ENCODE measurements at regions not wholly inside any gene's neighbourhood (a gene's known extent, or its start where the extent isn't known, plus 50 kb on each side); places are given as distances from the start of the nearest gene placed in this dataset.
"Not testable (repeated sequence)": the region's sequence is repeated elsewhere in the genome, so short reads cannot be mapped to it uniquely, and the experiment has no call there.

DNA sequence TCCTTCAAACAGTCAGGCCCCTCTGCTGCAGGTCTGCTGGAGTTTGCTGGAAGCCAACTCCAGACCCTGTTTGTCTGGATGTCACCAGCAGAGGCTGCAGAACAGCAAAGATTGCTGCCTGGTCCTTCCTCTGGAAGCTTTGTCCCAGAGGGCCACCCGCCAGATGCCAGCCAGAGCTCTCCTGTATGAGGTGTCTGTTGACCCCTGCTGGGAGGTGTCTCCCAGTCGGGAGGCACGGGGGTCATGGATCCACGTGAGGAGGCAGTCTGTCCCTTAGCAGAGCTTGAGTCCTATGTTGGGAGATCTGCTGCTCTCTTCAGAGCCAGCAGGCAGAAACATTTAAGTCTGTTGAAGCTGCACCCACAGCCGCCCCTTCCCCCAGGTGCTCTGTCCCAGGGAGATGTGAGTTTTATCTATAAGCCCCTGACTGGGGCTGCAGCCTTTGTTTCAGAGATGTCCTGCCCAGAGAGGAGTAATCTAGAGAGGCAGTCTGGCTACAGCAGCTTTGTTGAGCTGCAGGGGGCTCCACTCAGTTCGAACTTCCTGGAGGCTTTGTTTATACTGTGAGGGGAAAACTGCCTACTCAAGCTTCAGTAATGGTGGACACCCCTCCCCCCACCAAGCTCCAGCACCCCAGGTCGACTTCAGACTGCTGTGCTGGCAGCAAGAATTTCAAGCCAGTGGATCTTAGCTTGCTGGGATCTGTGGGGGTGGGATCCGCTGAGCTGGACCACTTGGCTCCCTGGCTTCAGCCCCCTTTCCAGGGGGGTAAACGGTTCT is 72.1 kb downstream of the OGFRL1 start:
- not testable (repeated sequence) for H3K36me3 ChIP-seq (ENCODE audit: control insufficient read depth in 4 of 4, insufficient read depth in 3 of 4, low read depth in 1 of 4, low read length in 3 of 4); H3K27me3 ChIP-seq (ENCODE audit: control insufficient read depth in 4 of 4, insufficient read depth in 4 of 4, low read length in 3 of 4); H3K27ac ChIP-seq (ENCODE audit: low read depth in 1 of 2, low read length in 2 of 2); H3K9me3 ChIP-seq (ENCODE audit: control insufficient read depth in 4 of 4, low read length in 3 of 4); DNase-seq (ENCODE audit: low spot score); H3K4me1 ChIP-seq (ENCODE audit: control insufficient read depth in 4 of 4, insufficient read depth in 4 of 4, low read length in 3 of 4); H3K9ac ChIP-seq (ENCODE audit: low read depth in 1 of 2, low read length in 2 of 2); H3K4me3 ChIP-seq (ENCODE audit: low read depth in 1 of 3, low read length in 3 of 3)
- 91% methylated on average over 9 of the region's 9 CpGs for WGBS

DNA sequence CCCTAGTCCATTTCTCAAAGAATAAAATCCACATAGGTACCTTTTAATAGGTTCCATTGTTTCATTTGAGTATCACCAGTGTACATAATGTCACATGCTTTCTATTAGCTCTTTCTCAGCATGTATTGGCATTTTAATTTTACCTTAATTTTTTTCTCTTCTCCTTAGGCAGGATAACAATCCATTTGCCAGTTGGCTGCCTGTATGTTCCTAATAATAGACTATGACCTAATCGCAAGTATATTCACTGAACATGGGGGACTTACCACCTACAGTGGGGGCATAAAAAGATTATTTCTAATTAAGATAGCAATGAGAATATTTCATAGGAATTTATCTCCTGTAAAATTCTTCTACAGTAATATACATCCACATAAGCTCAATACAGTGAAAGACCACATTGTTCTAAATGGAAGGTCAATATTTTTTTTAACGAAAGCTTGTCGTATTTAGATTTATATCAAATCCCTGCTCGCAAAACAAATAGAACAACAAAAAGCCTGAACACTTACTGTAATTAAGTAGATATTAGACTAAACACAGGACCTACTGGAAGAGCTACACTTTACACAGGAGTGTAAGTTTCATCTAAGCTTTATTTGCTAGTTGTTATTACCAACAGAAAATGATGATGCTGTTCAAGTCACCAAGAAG is 76.4 kb downstream of the OGFRL1 start:
- Histone ChIP-seq H3K4me1 (ENCODE audit: control insufficient read depth in 4 of 4, insufficient read depth in 4 of 4, low read length in 3 of 4) (no peaks in the 10 kb centered on the region), H3K9ac (ENCODE audit: low read depth in 1 of 2, low read length in 2 of 2) (no peak overlapping the region), H3K9me3 (ENCODE audit: control insufficient read depth in 4 of 4, low read length in 3 of 4) (peaks cover 0 to 2% (median 0%) of the 10 kb centered on the region in 4 donors), H3K27ac (ENCODE audit: low read depth in 1 of 2, low read length in 2 of 2) (no peak overlapping the region), H3K27me3 (ENCODE audit: control insufficient read depth in 4 of 4, insufficient read depth in 4 of 4, low read length in 3 of 4) (no peaks in the 10 kb centered on the region), H3K36me3 (ENCODE audit: control insufficient read depth in 4 of 4, insufficient read depth in 3 of 4, low read depth in 1 of 4, low read length in 3 of 4) (no peaks in the 10 kb centered on the region), H3K4me3 (ENCODE audit: low read depth in 1 of 3, low read length in 3 of 3) (no peak overlapping the region)
- 92% methylated on average over 4 of the region's 4 CpGs for WGBS
- TF ChIP-seq TAF1 (conservative IDR thresholded peaks at IDR 0.05) (no peak), SP1 (IDR thresholded peaks at IDR 0.05) (no peak), RXRA (IDR thresholded peaks at IDR 0.05) (no peak), HNF4G (IDR thresholded peaks at IDR 0.05) (no peak), EGR1 (IDR thresholded peaks at IDR 0.05; ENCODE audit: low read depth in 2 of 2) (no peak), FOXA1 (IDR thresholded peaks at IDR 0.05) (no peak), HNF4A (conservative IDR thresholded peaks at IDR 0.05) (no peak), FOXA2 (IDR thresholded peaks at IDR 0.05) (no peak), NR2F2 (IDR thresholded peaks at IDR 0.05) (no peak), RAD21 (IDR thresholded peaks at IDR 0.05) (no peak), GABPA (IDR thresholded peaks at IDR 0.05 in 1 of 2, conservative IDR thresholded peaks at IDR 0.05 in 1 of 2) (no peak), JUND (IDR thresholded peaks at IDR 0.05) (no peak)
- TF ChIP-seq, protein P1, sequence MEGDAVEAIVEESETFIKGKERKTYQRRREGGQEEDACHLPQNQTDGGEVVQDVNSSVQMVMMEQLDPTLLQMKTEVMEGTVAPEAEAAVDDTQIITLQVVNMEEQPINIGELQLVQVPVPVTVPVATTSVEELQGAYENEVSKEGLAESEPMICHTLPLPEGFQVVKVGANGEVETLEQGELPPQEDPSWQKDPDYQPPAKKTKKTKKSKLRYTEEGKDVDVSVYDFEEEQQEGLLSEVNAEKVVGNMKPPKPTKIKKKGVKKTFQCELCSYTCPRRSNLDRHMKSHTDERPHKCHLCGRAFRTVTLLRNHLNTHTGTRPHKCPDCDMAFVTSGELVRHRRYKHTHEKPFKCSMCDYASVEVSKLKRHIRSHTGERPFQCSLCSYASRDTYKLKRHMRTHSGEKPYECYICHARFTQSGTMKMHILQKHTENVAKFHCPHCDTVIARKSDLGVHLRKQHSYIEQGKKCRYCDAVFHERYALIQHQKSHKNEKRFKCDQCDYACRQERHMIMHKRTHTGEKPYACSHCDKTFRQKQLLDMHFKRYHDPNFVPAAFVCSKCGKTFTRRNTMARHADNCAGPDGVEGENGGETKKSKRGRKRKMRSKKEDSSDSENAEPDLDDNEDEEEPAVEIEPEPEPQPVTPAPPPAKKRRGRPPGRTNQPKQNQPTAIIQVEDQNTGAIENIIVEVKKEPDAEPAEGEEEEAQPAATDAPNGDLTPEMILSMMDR (IDR thresholded peaks at IDR 0.05; ENCODE audit: low read depth, low read length, missing input control): no peak
- TF ChIP-seq, protein P2, sequence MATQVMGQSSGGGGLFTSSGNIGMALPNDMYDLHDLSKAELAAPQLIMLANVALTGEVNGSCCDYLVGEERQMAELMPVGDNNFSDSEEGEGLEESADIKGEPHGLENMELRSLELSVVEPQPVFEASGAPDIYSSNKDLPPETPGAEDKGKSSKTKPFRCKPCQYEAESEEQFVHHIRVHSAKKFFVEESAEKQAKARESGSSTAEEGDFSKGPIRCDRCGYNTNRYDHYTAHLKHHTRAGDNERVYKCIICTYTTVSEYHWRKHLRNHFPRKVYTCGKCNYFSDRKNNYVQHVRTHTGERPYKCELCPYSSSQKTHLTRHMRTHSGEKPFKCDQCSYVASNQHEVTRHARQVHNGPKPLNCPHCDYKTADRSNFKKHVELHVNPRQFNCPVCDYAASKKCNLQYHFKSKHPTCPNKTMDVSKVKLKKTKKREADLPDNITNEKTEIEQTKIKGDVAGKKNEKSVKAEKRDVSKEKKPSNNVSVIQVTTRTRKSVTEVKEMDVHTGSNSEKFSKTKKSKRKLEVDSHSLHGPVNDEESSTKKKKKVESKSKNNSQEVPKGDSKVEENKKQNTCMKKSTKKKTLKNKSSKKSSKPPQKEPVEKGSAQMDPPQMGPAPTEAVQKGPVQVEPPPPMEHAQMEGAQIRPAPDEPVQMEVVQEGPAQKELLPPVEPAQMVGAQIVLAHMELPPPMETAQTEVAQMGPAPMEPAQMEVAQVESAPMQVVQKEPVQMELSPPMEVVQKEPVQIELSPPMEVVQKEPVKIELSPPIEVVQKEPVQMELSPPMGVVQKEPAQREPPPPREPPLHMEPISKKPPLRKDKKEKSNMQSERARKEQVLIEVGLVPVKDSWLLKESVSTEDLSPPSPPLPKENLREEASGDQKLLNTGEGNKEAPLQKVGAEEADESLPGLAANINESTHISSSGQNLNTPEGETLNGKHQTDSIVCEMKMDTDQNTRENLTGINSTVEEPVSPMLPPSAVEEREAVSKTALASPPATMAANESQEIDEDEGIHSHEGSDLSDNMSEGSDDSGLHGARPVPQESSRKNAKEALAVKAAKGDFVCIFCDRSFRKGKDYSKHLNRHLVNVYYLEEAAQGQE (IDR thresholded peaks at IDR 0.05): no peak
- no peak for DNase-seq (ENCODE audit: low spot score)

Data from liver (tissue), 8 donors.